ENCODE measurements at regions not wholly inside any gene's neighbourhood (a gene's known extent, or its start where the extent isn't known, plus 50 kb on each side); places are given as distances from the start of the nearest gene placed in this dataset.

DNA sequence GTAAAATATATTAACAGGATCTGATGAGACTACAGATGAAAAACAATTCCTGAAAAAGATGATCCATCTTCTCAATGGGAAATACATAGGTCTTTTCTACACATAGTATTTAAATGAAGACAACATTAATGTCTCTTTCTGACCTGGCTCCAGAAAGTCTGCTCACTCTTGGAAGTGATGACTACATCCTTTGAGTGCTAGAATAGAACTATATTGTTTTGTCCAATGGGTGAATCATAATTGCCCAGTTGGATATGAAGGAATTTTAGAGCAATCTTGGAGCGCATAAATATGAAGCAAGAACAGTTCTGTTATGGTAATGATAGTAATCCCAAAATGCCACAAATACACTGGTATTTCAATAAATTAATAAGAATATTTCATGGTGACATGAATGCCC, 322.1 kb downstream of the DEPDC1B start:
- DNase-seq (ENCODE audit: low read depth in 2 of 2): no peak

DNA sequence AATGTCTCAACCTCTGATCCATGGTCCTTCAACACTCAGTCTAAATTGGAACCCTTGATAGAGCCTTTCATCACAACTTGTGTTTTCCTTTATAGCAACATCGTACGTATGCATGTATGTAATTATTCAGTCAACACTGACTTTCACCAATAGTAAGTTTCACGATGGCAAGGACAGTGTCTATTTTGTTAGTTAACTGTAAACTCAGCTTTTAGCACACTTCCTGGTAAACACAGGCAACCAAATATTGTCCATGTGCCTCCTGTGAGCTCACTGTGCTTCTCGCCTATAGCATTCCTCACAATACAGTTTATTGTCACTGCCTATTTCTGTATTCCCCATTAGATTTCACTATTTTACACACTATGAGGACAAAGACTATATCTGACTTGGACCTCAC, 323.1 kb downstream of the DEPDC1B start:
- no peak for DNase-seq (ENCODE audit: low read depth in 2 of 2)

DNA sequence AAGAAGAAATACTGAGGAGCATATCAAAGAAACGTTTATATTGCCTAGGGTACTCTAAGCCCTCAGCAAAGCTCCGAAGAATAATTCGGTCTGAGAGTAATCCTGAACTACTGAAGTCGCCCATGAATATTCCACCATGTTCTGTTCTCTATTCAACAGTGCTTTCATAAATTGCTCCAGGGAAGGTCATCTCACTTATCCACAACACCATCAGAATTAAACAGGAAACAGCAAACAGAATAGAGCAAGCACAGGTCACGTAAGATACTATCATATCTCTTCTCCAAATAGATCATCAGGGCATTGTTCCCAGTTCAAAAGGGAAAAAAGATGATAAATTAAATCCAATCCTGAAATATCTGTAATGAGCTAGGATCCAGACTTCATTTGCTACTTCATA, 325.6 kb downstream of the DEPDC1B start:
- DNase-seq (ENCODE audit: low read depth in 2 of 2): no peak

DNA sequence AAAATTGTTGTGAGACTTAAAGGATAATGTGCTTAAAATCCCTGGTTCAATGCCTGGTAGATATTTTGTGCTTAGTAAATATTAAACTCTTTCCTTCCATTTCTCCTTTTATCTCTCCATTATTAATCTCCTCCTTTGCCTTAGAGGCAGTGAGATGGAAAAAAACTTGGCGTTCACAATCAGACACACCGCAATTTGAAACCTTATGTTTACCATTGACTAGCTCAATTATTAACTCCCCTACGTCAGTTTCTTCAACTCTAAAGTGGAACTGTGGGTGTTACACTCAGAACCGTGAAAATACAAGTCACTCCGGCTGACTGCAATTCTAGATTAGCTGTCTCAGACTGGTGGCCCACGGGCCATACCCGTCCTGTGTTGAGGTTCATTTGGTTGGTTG, 327.2 kb downstream of the DEPDC1B start:
- DNase-seq (ENCODE audit: low read depth in 2 of 2): no peak

DNA sequence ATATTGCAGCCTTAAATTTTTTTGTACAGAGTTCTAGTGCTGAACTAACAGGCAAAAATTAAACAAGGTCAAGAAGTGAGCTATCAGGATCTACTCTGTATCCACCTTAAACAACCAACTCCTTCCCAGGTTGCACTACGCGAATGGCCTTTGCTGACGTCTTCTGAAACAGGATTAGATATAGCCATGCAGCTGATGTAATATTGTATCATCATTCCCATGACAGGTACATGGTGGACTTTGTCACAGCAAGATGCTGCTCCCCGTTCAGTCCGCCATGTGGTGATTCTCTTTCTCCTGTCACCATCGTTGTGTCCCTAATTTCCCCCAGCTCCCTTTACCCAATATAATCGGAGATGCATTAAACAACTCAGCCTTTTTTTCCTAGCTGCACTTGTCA, 328.9 kb downstream of the DEPDC1B start:
- no peak for DNase-seq (ENCODE audit: low read depth in 2 of 2)

DNA sequence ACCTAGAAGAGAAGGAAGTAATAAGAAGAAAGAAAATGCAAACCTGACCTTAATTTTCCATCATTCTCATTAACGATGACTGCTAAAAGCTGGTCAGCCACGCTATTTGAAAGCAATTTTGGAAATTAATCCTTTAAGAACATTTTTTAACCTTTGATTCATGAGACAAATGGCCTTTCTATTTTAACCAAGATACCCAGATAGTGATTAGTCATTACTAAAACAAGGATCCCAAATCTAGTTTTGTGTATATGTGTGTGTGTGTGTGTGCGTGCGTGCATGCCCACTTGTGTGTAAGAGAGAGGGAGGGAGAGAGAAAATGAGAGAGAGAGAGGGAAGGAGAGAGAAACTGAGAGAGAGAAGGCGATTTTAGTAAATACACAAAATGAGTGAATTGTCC, 329.5 kb downstream of the DEPDC1B start:
- no peak for DNase-seq (ENCODE audit: low read depth in 2 of 2)

DNA sequence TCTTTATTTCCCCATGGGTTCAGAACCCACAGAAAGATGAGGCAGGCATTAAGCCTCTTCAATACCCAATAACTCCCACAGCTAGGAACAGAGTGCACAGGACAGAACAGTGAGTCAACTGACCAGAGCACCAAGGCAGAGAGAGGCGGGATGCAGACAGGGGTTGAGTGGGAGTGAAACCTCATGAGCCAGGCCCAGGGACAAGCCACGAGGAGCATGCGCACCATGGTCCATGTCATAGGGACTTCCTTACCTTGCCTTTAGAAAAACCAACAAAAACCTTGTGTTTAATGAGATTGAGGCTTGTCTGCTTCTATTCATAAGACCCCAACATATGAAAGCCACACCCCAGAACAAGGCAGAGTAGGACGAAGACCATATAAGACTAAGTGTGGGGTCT, 330.6 kb downstream of the DEPDC1B start:
- DNase-seq (ENCODE audit: low read depth in 2 of 2): no peak

DNA sequence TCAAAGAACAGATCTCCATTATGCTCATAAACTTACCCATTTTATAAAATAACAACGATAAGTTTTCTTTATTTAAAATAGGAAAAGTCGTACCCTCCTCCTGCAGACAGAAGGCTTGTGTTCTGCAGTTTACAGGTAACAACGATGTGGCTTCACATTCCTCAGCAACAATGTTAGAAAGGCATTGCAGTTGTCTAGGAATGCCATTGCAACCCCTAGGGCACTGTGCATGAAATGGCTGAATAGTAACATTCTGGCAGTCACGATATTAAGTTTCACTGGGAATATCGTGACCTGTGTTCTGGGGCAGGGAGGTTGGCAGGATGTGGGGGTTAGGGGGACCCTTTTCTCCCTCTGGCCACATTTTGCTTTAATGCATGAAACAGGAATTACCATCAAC, 331.9 kb downstream of the DEPDC1B start:
- DNase-seq (ENCODE audit: low read depth in 2 of 2): no peak

DNA sequence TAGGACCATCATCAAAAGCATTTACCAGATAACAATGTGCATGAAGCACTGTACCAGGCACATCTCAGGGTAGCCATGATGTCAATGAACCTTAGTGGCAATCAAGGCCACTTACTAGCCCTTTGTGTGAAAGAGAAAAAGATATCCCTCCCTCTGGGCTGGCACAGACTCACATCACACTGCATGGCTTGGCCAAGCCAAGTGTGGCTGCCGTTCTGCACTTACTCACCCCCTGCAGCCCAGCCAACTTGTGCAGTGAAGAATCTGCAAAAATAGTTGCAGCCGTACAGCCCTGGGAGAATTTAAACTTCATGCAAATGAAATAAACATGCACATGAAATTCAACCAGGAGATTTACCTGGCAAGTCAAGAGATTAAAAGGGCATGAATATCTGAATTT, 333.5 kb downstream of the DEPDC1B start:
- no peak for DNase-seq (ENCODE audit: low read depth in 2 of 2)

DNA sequence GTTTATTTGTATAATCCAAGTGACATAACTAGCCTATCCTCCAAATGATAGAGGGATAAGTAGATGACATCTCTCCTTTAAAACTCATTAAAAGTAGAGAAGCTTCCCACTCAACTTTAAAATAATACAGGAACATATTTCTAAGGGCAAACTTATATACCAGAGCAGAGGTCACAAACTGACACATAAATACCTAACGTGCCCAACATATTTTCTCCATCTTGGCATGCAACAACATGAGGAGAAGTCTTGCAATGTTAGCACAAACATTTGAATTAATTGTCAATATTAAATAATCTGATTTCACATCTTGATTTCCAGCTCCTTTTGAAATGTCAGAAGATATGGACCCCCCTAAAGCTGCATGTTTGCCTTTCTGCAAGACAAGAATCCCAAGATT, 335.0 kb downstream of the DEPDC1B start:
- no peak for DNase-seq (ENCODE audit: low read depth in 2 of 2)

DNA sequence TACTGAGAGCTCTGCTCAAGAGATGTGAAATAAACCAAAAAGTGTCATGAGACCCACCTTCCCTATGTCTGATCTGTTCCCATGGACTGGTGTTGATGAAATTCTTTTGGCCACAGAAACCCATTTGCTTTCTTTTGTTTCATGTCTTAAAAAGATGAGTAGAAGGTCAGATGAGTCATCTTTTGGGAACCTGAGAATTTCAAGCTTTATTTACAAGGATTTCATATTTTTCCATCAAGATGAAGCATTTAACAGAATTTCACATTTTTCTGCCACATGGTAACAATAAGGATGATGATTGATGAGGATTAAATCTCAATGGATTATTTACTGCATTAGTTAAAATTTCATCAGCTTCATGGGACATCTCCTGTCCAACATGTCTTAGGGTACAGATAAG, 337.8 kb downstream of the DEPDC1B start:
- no peak for DNase-seq (ENCODE audit: low read depth in 2 of 2)

DNA sequence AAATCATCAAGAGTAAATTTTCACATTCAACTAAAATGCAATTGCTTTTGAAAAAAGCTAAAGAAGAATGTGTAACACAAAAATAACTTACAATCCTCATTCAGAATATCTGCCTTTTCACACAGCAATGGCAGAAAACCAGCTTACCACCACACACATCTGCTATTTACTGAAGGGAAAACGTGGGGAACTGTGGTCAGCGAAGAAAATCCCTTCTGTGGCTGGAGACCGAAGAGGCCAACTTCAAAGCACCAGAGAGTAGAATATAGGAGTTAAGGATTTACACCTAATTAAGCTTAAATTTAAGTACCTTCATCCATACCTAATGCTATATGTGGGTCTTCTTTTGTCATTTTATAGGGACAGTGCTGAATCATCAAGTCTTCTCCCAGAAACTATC, 339.6 kb downstream of the DEPDC1B start:
- no peak for DNase-seq (ENCODE audit: low read depth in 2 of 2)

DNA sequence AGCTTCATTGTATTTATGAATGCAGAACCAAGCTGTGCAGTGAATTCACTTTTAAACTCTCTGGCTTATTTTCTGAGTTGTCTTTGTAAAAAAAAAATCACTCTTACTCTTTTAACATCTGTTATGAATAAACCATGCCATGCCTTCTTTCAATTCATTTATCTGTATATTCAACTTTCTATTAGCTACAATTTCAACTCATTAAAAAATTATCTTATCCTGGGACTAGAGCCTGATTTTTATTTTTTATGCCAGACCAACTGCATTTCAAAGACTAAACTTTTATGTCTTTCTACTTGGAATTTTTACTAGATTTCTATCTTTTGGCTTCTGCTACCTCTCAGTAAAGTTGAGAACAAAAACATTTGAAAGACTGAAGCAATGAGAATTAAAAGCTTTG, 342.7 kb downstream of the DEPDC1B start:
- no peak for DNase-seq (ENCODE audit: low read depth in 2 of 2)

DNA sequence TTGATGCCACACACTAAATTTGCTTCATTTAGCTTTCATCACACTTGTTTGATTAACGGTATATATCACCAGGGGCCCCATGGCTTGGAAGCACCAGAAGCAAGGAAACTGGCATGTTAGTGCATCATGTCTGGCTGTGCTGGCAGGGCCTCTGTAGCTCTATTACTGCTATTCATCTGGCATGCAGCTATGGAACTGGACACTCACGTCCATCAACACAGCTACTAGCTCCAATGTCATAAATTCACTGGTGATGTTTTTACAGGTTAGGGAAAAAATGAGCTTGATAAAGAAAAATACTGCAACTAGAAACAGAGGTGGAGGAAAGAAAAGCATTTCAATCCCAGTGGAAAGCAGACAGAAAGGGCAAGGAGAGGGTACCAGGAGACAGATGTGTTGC, 343.2 kb downstream of the DEPDC1B start:
- peak in 1 of 2 donors; percentile 78 for DNase-seq (ENCODE audit: low read depth in 2 of 2)

DNA sequence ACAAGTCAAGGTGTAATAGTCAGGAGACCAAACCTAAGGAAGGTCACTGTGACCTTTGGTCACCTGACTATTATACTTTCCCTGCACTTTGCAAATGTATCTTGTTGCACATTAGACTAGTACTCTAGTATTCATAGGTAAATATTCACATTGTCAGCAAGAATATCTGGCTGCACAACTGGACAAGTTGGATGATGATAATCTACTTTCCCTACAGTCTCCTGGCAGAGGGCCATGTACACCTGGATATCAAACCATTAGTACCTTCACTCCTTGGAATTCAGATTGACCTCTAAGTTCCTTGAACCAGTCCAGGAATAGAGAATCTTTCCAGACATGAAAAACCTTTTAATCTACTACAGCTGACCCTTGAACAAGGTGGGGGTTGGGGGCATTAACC, 344.8 kb downstream of the DEPDC1B start:
- DNase-seq (ENCODE audit: low read depth in 2 of 2): no peak

DNA sequence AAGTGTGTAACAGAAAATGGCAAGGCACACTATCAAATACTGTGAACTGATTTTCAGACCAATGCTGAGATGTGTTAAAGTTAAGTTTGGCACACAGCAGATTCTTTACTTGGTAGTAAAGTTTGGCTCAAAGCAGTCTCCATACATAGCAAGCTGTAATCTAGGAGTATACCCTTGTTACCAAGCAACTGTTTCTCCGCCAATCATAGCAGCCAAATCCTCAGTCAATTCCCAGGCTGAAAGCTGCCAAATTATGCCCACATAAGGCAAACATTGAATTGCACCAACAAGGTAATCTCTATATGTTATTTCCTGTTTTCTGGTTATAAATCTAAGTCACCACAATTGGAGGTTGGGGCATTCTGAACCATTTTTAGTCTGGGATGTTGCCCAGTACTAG, 345.7 kb downstream of the DEPDC1B start:
- DNase-seq (ENCODE audit: low read depth in 2 of 2): no peak

DNA sequence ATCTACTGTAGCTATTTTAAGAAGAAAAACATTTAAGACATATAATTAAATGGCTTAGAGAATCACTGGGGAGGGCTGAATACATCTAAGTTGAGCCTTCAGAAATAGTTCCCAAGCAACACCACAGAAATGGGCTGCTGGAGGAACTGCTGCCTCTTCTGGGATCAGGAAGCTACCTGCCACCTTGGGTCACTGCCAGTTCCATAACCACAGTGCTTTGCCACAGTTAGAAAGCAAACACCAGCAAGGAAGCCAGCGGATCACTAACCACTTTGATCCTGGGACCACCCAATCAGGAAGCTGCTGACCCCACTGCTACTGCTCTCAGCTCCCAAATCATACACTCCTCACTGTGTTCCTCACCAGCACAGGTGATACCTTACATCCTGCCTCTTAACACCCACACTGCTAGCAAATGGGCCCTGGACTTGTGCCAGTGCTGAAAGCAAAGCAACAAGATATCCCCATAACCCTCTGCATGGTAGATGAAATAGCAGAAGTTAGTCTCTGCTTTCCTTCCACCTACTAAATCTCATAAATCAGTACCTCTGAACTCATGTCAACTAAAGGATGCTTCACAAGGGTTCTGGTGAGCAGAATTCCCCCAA, 346.9 kb downstream of the DEPDC1B start:
- DNase-seq (ENCODE audit: low read depth in 2 of 2): no peak

DNA sequence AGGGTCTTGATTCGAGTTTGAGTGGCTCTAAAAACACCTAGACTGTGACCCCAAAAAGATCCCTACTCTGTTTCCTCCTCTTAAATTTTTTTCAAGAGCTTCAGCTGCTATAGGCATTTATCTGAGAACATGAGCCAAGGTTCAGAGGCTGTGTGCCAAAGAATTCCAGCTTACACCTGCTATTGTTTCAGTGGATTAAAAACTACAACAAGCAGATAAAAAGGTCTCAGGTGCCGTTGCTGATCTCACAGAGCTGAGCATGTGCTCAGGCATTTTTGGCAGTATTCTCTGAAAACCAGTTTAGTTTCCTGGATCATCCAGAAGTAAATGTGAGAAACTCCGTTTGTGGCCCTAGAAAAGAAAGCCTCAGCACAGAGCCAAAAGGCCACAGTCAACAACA, 349.2 kb downstream of the DEPDC1B start:
- peak in 1 of 2 donors; percentile 41 for DNase-seq (ENCODE audit: low read depth in 2 of 2)

DNA sequence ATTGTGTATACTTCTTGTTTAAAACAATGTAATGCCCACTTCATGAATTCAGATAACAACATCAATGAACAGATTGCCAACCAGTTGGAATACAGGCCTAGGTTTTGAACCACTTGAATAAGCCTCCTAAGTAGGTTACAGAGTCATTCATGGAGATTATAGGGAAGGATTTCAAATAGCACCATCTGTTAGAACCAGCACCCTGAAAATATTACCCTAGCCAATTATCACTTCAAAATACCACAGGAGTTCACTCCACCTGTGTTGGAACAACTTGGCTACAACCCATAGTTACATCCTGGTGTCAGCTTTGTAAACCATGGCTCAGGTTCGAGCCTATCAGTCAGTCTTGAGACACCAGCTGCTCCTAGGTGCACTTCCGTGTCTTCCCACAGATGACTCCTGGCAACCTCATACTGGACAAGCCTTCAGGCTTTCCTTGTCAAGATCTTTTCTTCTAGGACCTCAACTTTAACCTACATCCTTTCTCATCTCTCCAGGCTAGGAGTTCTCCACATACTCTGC, 350.0 kb downstream of the DEPDC1B start:
- no peak for DNase-seq (ENCODE audit: low read depth in 2 of 2)

DNA sequence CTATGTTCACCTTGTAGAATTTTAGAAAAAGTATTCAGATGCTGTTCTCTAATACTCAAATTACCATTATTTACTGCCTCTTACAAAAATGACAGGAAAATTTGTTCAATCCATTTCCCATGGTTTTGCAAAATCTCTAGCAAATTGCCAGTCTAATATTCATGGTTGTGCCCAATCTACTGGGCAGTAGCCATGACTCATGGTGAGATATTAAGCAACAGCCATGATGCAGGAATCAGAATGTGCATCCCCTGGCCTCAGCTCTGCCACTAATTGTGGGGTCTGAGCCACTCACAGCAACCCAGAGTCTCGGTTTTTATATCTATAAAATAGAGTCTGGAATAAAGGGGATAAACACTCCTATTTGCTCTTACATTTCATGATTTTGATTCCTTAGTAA, 353.6 kb downstream of the DEPDC1B start:
- DNase-seq (ENCODE audit: low read depth in 2 of 2): no peak

DNA sequence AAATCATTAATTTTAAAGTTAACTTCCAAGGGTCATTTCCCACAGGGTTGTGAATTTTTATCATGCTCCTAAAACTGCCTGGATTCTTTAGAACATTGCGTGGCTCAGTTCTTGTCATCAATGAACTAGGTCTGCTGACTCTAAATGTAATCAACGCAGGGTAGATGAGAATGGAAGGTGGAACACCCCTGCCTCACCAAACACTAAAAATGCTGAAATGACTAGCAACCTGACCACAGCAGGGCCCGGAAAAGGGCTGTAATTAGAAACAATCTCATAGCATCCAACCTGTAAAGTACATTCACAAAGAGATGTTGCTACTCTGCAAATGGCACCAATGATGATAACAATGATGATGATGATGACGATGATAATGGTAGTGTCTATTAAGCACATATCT, 356.9 kb downstream of the DEPDC1B start:
- no peak for DNase-seq (ENCODE audit: low read depth in 2 of 2)

DNA sequence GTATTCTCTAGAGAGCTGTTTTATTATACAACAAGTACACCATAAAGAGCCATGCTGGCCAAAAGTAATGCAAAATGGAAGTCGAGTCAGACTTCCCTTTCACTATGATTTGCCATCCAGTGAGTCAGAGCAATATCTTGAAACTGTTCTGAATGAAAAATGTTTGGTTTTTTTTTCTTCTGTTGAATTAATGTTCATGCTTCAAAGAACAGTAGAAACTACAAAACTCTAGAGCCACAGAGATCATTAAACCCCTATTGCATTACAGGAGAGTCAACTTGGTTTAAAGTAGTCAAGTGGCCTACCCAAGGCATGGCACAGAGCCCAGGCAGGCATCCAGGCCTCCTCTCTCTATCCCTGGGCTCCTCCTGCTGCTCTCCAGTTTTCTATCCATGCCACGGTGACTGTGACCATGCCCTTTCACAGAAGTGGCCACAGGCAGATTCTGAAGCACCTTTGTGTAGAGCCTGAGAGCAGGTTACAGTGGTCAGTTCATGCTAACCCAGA, 358.9 kb downstream of the DEPDC1B start:
- no peak for DNase-seq (ENCODE audit: low read depth in 2 of 2)

DNA sequence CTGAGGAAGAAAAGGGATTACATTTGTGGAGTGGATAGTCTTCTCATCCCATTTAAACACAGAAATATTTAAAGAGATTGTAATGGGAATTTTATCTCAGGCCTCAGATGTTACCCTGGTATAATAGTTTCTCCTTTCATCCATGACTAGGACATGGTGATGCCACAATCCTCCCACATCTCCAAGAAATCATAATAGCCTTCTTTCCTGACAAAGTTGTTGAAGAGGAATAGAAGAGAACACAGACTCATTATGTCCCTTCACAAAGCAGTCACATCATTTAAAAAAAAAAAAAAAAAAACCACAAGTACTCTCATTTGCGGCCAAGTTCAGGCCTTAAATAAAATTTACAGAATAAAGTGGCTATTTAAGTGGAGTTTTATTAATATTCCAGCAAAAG, 359.6 kb downstream of the DEPDC1B start:
- no peak for DNase-seq (ENCODE audit: low read depth in 2 of 2)

DNA sequence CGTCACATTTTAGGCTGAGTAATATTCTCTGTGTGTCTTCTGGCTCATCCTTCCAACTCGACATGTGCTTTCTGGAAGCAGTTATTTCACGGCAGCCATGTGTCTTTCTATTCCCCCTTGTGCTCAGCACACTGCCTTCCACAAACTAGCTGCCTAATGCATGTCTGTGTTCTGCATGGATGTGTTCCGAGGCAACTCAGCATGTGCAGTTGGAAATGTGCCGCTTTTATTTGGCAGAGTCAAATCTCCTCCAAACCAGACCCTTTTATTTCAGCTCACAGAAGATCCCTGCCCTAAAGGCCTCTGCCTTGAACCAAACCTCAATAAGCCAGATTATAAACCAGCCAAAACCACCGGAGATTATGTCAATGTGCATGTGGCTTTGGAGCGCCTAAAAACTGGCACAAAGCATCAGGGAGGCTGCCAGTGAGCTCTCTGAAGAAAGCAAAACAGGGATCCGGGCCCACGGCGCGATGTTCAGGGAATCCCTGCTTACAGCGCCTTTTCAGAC, 360.2 kb downstream of the DEPDC1B start:
- DNase-seq (ENCODE audit: low read depth in 2 of 2): no peak
